HG03457 (cell line): ENCODE measurements at regions not wholly inside any gene's neighbourhood (a gene's known extent, or its start where the extent isn't known, plus 50 kb on each side); places are given as distances from the start of the nearest gene placed in this dataset.

Source experiments
- ATAC-seq: cut with Tn5 transposase; IDR thresholded peaks from one replicate; pipeline ENCODE4 v1.9.1; 2021; ENCODE audit warnings: moderate number of reproducible peaks; ENCODE audit not compliant: unreplicated experiment

DNA sequence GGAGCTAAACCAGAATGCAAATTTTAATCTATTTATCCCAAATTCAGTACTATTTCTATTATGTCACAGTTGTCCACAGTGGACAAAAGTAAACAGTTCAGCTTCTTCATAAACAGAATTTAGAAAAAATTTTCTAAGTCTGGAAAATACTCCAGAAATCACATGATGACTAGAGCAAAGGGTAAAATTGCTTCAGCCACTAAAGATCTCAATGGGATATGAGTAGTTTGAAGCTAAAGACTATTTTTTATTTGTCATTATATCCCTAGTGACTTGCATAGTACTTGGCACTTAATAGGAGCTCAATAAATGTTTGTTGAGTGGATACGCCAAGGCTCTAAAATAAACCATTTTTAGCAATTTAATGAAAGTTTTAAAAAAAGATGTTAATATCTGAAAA, 354.3 kb upstream of the AGTR1 start:
- no peak for ATAC-seq

DNA sequence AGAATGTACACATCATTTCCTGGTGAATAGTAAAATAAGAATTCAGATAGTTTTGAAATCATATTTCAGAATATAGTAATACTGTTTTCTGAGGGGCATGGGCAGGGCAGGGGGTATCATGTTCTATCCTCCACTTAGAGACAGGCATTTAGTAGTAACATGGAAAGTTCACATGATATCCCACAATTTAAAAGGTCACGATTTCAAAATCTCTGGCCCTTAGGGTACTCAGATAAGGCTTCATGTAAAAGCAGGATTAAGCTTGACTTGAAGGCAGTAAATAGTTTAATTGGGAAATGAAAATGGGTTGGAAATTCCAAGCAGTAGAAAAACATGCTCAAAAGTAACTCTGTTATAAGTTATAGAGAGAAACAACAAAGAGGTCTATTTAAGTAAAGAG, 353.2 kb upstream of the AGTR1 start:
- no peak for ATAC-seq

DNA sequence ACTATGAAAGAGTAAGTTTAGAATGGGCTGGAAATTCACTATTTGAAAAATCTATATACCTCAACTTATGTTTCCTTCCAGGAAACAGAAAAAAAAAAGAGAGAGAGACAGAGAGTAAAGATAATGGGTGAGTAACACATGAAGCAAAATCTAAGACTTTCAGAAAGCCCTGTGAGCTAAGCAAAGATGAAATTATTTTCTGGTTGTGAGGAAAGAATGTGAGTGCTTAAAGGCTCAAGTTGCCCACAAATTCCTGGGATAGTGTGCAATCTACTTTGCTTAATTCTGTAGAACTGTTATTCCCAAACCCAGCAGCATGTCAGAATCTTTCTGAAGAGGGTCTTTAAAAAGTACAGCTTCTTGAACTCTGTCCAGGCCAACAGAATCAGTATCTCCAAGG, 337.7 kb upstream of the AGTR1 start:
- no peak for ATAC-seq

DNA sequence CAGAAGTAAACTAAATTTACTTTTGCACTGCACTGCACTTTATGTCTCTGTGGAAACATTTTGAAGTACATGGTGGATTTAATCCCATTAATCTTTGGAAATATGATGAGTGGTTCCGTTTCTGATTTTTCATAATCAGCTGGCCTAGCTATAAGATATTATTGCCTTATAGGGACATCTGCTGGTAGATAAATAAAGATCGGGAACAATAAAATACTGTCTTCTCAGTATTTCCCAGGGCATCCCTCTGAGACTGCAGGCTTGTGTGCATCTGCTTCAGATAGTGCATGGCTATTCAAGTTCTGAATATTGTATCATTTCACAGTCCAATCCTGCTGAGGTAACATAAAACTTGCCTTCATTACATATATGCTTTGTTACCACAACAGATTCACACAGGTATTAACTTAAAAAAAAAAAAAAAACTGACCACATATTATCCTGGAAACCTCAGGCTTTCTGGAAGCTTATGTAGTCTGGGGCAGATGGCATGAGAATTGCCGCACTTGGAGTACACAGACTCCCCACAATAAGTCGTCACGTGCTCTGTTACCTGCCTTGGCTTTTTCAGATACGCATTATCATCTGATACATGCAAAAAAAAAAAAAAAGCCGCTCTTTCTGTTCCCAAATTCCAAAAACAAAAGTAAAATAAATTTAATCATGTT, 330.8 kb upstream of the AGTR1 start:
- ATAC-seq = no peak

DNA sequence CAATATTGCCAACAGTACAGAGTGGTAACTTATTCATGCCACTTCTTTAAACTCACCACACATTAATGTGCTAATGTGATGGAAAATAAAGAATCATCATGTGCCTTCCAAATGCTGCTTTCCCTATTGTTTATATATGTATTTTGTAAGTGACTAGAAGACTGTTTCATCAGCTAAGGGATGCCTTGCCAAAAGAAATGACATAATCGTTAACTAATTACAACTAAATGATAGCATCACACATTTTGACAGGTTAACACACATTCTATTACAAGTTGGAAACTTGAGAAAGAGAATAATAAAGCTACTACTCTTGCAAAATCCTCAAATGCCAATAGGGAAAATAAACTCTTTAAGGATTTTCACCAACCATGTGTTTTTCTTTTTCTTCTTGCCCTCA, 329.9 kb upstream of the AGTR1 start:
- ATAC-seq = no peak

DNA sequence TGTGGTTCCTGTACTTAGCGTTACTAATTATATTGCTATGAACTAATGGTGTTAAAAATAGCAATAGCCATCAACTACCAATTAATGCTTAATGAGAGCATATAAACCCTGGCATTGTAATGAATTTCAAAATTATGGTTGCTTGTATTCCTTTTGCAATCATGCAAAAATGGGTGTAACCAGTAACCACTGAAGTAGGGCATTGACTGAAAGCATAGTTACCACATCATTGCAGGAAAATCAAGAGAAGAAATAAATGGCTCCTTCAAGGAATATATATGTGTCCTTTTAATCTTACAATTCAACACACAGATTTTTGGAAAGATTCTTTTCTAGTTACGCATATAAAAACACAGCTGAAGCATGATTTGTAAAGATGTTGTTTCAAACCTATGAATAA, 328.3 kb upstream of the AGTR1 start:
- no peak for ATAC-seq

DNA sequence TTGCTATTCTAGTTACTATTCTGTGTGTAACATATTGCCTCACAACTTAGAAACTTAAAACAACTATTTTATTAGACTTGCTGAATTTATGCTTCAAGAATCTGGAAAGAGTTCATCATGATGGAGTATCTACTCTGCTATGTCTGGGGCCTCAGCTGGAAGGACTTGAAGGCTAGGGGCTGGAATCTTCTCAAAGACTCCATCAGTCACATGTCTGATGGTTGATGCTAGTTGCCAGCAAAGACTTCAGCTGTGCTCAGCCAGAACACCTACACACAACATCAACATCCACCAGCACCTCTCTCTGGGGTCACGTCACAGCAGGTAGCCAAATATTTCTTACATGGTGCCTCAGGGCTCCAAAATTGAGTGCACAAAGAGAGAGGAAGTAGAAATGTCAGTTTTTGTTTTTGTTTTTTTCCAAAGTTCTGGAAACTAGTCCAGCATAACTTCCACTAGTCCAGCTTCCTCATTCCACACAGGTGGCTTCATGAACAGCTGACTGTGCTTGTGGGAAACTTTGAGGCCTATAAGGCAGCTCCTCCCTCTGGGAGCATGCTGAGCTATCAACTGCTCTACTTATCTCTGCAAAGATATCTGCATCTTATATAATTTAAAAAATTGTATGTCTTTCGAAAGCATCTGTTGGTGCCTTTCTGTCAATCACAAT, 325.4 kb upstream of the AGTR1 start:
- no peak for ATAC-seq

DNA sequence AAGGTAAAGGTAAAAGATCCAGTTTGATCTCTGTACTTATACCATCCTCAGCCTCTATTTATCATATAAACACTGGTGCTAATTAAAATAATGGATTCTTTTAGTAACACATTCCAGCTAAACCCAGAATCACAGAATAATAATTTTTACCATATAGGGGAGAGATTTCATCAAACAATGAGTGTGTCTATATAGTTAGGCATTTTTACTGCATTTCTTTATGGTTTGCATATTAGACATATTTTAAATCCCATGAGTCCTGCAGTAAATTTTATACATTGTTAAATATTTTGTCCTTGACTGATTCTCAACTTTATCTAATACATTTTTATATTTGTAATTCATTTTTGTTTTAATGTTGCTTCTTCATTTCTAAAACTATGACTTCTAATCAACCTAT, 323.7 kb upstream of the AGTR1 start:
- ATAC-seq = no peak

DNA sequence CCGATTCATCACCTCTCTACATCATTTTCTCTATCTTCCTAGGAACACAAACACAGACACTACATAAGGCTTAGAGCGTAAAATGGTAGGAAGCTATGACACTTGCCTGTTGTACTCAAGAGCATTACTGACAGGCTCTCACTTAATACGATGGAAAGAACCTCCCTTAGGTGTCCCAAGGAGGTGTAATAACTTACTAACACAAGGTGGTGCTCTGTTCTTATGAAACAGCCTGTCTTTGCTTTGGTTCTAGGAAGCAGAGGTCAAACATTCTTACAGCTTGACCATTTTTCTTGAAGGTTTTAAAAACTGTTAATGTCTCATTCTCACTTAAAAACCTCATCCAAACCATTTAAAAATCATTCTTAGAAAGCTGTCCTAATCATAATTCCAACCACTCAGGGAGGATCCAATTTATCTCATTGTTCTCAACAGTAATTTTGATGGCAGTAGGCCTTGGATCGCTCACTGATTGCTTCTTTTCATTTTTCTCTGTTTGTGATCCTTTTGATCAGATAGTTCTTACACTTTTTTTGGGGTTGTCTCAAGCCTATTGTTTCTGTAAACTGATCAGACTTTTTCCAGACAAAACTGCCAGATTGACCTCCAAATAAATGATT, 317.8 kb upstream of the AGTR1 start:
- ATAC-seq = peak; percentile 86

DNA sequence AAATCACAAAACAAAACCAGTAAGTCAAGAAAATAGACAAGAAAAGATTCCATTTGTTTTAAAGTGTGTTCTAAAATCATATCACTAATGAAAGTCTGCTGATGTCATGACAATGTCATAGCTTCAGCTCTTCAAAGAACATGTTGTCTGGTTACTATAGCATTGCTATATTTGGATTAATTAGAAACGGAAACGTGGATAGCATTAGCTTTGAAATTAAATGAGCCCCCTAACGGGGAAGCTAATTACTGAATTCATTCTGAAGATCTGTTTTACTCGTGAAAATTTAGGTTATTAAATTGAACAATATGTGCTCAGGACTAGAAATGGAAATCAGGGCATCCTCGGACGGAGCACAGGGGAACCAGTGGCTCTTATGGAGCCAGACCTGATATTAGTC, 316.7 kb upstream of the AGTR1 start:
- no peak for ATAC-seq

DNA sequence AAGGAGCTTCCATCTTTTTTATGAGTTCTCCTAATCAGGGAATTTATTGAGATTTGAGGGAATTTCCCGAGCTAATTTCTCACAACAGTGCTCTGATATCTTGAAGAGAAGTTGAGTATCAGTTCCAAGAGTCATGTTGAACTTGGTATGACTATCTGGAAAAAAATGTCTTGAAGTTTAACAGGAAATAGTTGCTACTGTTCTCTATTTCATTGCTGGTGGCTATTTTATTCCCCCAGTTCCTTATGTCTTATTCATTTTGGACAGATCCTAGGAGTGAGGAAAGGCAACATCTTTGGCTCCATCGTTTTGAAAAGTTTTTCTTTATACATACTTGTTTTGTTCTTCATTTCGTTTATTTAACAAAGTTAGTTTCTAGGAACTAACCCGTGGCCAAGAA, 307.8 kb upstream of the AGTR1 start:
- ATAC-seq = no peak

DNA sequence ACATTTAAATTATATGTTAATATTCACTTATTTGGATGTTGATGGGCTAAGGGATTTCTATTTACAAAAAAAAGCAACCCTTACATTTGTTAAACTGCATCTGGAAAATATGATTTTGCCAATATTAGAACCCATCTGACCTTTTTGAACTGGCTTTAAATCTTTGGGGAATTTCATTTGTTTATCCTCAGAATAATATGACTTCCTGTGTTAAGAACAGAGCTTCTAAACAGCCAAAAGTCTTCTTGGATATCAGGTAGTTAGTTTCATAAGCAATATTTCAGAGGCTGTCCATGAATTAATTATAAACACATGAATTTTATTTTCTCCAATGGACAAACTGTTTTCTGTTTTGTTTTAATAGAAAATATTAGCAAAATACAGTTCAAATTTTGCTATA, 301.9 kb upstream of the AGTR1 start:
- ATAC-seq = no peak

DNA sequence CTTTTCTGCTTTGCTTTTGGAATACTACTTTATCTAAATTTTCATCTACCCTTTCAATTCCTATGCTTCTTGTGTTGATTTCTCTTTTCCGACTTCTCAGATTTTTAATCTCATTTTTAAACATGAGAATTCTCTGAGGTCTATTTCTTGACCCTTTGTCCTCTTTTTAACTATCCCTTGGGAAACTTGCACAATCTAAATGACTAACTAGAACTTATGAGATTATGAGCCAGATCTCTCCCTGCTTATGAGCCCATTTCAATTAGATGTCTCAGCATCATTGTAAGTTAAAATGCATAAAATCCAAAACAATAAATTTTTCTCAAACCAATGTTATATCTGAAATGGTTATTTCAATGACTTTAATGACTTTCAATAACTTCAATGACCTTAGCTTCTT, 296.9 kb upstream of the AGTR1 start:
- no peak for ATAC-seq

DNA sequence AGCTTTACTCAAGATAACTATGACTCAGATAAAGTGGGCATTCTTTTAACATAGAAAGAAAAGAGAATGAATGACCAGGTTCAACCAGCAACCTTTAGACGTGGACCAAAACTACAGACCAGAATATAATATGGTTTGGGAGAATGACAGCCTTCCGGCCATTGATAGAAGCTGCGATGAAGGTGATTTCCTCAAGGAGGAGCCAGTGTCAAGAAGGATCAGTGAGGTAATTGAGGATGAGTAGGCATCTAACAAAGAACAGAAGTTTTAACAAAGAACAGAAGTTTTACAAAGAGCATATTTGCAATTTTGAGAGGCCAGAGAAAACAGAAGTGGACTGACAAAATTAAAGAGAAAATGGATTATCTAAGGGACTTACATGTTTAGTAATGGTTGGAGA, 289.0 kb upstream of the AGTR1 start:
- ATAC-seq = no peak

DNA sequence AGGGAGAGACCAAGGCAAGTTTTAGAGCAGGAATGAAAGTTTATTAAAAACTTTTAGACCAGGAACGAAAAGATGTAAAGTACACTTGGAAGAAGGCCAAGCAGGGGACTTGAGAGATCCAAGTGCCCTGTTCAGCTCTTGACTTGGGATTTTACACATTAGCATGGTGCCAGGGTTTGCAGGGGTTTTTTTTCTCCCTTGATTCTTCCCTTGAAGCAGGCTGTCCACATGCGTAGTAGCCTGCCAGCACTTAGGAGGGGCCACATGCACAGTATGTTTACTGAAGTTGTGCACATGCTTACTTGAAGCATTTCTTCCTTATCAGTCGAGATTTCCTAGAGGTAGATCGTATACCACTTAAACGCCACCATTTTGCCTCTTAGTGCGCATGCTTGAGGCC, 277.5 kb upstream of the AGTR1 start:
- ATAC-seq = no peak

DNA sequence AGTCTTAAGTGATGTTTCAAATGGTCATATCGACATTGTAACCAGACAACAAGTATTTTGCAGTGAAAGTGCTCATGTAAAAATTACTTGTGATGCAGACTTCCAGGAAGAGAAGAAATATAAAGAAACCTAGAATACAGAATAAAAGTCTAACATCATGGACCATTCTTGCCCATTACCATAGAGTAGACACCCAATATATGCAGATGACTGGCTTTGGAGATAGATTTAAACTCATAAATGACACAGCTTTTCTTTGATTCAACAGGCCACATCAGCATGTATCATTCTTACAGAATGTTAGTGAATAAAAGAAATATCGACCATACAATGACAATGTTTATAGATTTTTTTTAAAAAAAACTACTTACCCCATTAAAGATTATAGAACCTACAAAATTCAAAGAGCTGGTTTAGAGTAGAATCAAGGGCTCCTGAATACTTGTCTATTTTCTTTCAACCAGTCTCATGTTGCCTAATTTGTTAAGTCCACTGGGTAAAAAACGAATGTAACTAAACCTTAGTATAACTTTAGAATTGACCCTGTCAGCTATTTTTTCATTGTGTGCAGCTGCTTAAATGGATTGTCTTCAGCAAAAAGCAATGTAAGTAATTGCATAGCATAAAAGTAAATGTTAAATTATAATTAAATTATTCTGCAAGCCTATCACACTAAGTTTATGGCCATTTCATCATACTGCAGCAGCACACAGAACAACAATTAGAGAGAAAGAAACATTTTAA, 268.7 kb upstream of the AGTR1 start:
- no peak for ATAC-seq

DNA sequence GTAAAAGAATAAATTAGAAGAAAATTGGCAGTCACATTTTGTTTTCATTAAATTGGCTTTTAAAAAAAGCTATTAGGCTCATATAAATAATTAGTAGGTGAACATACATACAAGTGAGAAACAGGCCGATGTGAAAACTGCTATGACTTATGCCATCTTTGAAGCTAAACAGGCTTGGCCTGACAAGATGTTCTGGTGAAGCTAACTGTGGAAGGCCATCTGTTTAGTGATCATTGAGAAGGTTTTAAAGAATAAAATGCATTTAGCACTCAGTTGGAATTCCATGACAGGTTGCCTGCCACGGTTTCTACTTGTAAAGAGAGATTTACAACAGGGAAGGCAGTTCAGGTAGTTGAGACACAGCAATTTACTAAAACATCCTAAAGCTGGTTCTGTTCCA, 264.0 kb upstream of the AGTR1 start:
- ATAC-seq = no peak

DNA sequence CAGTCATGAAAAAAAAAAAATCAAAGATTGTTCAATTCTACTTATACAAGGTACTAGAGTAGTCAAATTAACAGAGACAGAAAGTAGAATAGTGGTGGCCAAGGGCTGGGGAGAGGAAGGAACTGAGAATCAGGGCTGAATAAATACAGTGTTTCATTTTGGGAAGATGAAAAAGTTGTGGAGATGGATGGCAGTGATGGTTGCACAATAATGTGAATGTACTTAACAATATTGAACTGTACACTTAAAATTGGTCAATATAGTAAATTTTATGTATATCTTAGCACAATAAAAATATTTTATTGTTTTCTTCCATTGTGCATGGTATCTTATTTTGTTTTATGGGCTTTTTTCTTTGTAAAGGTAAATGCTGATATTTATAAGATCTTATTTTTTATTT, 262.2 kb upstream of the AGTR1 start:
- ATAC-seq = no peak

DNA sequence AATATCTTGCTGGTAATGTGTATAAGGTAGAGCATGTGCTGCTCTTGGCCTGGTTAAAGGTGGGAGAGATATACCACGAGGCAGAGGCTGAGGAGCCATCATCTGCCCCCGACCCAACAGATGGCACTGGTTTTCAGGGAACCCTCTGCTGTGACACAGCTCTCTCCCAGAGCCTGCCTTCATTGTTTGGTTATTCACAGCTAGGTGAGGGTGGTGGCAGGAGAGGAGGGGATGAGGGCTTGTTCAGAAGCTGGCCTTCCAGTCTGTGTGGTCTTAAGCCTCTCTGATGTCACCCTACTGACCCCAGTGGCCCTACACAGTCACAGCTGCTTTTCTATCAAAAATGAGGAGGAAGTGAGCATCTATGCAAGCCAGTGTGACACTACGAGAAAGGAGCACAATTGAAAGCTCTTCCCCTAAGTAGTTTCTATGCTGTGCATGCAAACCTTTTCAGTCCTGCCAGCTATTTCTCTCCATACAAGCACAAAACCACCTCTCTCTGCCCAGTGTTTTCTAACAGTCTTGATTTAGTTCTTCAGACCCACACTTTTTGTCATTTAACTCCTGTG, 258.4 kb upstream of the AGTR1 start:
- no peak for ATAC-seq

DNA sequence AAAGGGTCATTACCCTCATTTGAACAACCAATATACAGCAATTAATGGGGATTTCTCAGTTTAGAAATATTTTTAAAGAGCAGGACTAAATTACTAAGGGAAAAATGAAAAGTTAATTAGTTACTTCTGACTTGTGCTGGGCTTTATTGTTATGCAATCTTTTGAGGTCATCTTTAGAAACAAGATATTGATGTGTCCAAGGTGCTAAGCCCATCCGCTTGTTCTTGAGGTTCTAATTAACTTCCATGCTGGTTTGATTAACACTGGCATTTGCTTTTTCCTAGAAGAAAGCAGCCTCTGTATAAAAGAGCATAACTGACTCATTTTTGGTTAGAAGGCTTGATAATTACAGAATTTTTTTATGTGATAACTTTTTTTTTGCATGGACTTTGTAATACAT, 256.5 kb upstream of the AGTR1 start:
- no peak for ATAC-seq

DNA sequence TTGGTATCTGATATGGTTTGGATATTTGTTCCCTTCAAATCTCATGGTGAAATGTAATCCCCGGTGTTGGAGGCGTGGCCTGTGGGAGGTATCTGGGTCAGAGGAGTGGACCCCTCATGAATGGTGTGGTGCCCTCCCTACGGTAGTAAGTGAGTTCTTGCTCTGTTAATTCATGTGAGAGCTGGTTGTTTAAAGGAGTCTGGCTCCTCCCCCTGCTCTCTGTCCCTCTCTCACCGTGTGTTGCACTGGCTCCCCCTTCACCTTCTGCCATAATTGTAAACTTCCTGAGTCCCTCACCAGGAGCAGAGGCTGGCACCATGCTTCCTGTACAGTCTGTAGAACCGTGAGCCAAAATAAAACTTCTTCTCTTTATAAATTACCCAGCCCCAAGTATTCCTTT, 246.9 kb upstream of the AGTR1 start:
- no peak for ATAC-seq

DNA sequence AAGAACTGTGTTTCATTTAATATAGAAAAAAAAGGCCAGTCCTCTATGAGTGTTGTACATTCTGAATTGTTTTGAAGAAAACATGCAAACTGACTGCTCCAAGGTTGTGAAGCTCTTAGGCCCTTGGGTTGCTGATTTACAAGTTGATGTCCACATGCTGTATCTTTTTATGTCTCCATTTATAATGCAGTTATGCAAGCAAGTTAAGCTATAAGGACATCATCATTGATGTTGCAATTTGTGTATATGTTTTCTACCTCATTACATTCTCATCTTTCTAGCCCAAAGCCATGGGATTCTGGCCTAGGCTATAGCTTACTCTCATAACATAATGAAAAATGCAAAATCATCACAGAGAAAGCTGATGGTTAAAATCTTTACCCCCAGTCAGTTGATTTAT, 245.7 kb upstream of the AGTR1 start:
- ATAC-seq = no peak
